ENCODE measurements at regions not wholly inside any gene's neighbourhood (a gene's known extent, or its start where the extent isn't known, plus 50 kb on each side); places are given as distances from the start of the nearest gene placed in this dataset.

- no peak for TF ChIP-seq CTCF (IDR thresholded peaks at IDR 0.05)
- TF ChIP-seq POLR2A (IDR thresholded peaks at IDR 0.05) = no peak
Measured at GRCh38 chr2:211144078-211144477, 587.7 kb downstream of the CPS1 start.

Measured in body of pancreas (tissue), 4 donors.